ENCODE measurements at regions not wholly inside any gene's neighbourhood (a gene's known extent, or its start where the extent isn't known, plus 50 kb on each side); places are given as distances from the start of the nearest gene placed in this dataset.

DNA sequence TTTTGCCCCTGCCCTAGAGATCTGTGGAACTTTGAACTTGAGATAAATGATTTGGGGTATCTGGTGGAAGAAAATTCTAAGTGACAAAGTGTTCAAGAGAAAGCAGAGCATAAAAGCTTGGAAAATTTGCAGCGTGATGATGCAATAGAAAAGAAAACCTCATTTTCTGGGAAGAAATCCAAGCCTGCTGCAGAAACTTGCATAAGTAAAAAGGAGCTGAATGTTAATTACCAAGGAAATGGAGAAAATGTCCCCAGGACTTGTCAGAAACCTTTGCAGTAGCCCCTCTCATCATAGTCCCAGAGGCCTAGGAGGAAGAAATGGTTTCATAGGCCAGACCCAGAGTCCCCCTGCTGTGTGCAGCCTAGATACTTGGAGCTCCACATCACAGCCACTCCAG is 686.9 kb downstream of the FAM181B start:
- TF ChIP-seq POLR2A (IDR thresholded peaks at IDR 0.05): no peak
- TF ChIP-seq, protein P1, sequence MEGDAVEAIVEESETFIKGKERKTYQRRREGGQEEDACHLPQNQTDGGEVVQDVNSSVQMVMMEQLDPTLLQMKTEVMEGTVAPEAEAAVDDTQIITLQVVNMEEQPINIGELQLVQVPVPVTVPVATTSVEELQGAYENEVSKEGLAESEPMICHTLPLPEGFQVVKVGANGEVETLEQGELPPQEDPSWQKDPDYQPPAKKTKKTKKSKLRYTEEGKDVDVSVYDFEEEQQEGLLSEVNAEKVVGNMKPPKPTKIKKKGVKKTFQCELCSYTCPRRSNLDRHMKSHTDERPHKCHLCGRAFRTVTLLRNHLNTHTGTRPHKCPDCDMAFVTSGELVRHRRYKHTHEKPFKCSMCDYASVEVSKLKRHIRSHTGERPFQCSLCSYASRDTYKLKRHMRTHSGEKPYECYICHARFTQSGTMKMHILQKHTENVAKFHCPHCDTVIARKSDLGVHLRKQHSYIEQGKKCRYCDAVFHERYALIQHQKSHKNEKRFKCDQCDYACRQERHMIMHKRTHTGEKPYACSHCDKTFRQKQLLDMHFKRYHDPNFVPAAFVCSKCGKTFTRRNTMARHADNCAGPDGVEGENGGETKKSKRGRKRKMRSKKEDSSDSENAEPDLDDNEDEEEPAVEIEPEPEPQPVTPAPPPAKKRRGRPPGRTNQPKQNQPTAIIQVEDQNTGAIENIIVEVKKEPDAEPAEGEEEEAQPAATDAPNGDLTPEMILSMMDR (IDR thresholded peaks at IDR 0.05): no peak

Measured in adrenal gland (tissue), 5 donors.